NCI-H526 treated with DMSO at 0.1 percent for 48 hours (cell line): ENCODE measurements at regions not wholly inside any gene's neighbourhood (a gene's known extent, or its start where the extent isn't known, plus 50 kb on each side); places are given as distances from the start of the nearest gene placed in this dataset.

Experiments used
- DNase-seq: peaks from one replicate; lab custom pipeline; 2025; lab: John Stamatoyannopoulos, UW

DNA sequence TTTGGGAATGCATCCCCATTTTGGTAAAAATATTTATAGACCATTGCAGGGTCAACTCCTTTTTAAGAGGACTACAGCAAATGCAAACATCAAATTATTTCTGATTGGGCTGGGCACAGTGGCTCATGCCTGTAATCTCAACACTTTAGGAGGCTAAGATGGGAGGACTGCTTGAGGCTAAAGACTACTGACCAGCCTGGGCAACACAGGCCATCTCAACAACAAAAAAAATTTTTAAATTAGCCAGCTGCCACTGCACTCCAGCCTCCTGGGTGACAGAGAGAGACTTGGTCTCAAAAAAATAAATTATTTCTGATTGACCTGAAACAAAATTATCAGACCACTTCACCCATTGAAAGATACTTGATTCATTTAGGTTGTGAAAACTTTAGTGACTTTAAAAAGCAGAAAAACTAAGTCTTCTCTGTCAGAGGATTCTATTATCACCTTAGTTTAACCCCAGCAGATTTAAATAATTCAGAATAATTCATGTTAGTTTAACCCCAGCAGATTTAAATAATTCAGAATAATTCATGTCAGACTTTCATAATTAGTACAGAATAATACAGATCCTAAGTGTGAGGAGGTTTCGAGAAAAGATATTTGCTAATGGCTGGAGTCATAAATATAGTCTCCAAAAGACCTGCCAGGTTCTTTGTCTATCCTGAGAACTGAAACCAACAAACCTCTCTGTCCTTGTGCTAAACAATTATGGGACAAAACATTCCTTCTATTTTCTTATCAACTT is 183.6 kb upstream of the STT3B start:
- no peak for DNase-seq

DNA sequence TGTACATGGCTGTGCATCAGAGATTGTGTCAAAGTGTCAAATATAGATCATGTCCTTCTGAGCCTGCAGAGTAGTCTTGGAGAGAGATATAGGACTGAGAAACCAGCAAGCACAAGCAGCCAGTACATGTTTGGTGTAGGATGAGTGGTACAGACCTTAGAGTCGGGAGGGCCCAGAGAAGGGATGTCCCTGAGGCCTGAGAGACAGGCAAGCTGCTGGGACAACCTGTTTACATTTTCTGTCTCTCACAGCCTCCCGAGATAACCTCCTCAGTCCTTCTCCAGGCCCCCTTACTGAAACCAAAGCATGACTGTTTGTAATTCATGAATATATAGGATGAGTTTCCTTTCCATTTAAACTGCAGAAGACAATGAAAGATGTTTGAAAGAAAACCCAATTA is 182.4 kb upstream of the STT3B start:
- DNase-seq, result no peak

DNA sequence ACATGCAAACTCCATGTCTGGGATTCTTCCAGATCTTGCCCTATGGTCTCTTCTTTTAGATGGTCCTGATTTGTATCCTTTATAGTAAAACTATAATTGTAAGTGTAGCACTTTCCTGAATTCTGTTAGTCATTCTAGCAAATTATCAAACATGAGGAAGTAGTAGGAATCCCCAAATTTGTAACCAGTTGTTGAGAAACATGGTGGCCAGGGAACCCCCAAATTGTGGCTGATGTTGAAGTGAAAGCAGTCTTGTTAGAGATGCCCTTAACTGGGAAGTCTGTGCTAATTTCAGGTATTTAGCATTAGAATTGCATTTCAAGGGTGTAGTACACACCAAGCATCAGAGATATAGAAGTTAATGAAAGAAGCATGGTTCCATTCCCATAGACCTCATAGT is 180.4 kb upstream of the STT3B start:
- no peak for DNase-seq

DNA sequence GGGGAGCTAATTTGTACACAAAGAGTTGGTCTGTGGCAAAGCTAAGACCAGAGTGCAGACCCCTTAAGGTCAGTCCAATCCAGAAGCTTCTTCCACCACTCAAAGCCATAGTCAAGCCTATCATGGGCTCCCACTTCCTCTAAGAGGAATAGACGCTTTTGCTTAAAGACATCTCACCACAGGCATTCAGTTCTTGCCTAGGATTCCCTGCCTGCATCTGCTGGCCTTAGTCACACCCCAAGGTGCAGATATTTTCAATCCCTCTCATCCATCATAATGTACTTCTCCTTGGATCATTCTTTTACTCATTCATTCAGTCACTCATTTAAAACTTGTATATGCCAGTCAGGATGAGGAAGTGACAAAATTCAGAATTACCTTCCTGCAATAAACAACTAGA is 179.6 kb upstream of the STT3B start:
- no peak for DNase-seq

DNA sequence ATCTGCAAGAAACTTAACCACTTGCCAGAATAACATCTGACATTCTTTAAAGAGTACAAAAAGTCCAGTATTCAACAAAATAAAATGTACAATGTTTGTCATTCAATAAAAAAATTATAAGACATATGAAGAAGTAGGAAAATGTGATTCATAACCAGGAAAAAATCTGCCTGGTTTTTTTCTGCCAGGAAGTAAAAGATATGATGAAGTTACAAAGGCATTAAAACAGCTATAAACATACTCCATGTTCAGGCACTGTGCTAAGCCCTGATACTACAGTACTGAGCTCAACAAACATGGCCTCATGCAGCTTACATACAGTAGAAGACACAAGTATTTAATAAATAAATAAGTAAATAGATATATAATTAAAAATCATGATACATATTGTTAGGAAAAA is 178.4 kb upstream of the STT3B start:
- no peak for DNase-seq

DNA sequence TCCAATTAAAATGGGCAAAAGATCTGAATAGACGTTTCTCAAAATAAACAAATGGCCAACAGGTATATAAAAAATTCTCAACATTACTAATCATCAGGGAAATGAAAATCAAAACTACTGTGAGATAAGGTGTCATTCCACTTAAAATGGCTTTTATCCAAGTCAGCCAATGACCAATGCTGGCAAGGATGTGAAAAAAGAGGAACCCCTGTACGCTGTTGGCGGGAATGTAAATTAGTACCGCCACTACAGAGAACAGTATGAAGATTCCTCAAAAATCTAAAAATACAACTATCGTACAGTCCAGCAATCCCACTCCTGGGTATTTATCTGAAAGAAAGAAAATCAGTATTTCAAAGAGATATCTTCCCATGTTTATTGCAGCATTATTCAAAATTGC is 176.9 kb upstream of the STT3B start:
- DNase-seq, result no peak

DNA sequence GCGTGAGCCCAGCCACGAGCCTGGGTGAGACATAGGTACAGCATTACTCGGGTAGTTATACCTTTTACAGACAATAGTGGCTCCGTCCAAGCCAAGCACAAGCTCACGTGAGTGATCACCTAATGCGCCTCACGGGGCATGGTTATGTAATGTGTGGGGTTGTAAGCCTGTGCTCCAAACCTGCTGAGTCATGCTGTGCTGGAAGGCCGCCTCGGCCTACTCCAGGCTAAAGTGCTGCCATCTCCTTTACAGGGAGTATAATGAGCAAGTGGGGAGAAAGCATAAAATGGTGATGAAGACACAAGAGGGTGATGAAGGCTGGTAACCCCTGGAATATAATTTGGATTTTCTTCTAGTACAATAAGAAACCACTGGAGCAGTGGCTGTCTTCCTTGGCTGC is 175.8 kb upstream of the STT3B start:
- no peak for DNase-seq

DNA sequence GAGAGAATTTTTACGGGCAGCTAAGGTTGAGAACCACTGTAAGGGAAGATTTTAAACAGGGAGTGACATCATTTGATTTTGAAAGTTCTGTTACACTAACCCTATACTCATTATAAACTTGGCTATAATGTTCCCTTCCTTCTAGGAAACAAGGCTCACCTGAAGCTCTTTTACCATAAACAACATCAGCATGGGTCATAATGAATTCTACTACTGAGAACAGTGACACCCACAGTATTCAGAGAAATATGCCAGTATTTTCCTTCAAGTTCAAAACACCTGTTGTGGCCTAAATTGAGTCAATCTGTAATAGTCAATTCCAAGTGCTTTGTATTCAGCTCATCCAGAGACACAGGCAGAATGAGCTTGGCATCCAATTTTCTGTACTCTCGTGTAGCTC is 175.3 kb upstream of the STT3B start:
- DNase-seq, result no peak

DNA sequence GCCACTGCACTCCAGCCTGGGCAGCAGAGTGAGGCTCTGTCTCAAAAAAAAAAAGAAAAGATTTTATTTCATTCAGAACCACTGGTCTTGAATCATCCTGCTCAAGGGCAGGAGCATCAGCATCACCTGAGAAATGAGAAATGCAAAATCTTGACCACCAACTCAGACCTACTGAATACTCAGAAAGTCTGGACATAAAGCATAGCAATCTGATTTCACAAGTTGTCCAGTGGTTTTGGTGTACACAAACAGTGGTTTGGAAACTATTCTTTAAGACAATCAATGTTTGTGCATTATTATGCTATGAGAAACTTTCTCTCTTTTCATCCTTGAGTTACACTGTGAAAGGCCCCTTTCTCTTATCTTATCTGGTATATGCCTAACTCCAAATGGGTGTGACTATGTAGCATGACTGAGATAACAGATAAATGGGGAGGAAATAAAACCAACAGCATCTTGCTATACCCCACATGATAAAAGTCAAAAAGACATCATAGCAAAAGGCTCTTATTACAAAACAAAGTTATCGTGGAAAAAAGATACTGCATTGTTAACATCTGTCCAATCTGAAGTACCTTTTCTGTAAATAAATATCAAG is 174.2 kb upstream of the STT3B start:
- DNase-seq, result no peak

DNA sequence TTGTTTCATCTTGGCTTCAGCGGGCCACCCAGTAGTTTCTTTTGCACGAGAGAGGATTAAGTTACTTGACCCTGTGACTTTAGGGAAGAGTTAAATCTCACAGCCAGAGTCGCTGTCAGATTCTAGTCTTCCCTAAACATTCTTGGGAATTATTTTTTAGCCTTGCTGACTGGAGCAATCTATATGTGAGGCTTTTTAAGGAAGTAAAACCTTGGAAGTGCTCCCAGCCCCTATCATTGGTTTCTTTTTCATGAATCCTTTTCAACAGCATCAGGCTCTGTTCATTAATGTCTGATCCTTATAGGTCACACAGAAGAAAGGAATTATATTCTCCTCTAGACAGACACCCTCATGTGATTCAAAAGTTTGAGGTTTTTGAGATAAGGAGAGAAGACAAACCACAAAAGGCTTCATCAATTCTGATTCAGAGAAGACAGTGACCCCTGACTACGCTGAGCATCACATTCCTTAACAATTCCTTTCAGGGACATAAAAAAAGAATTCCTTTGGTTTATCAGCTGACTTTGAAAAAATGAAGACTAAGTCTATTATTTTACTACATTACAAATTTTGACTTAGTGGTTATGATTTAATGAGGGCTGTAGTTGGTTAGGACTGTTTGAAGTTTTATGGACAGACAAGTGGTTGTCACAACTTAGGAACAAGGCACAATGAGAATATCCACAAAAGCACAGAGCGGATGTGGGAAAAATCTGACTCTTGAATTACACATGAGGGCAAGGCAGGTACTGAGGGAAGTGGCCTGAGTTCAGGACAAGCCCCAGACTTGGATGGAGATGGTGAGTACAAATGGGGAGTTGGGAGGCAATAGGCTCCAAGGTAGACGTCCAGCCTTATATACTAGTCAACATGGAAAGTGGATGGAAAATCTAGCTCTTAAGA is 171.1 kb upstream of the STT3B start:
- no peak for DNase-seq

DNA sequence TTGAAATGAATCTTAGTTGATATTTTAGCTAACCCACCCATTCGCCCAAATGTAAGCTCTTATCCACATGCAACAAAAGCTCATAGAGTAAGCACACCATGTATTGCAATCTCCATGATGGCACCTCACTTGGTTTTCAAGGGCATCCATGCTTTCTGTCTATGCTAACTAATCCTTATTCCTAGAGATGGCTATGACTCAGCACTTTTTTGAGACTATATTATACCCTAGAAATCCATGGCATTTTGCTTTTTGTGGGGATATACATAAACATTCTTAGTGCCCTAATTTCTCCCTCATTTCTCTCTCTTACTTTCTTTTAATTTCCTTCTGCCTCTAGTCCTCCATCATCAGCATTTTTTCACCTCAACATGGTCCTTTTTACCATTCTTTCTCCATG is 168.5 kb upstream of the STT3B start:
- DNase-seq, result no peak

DNA sequence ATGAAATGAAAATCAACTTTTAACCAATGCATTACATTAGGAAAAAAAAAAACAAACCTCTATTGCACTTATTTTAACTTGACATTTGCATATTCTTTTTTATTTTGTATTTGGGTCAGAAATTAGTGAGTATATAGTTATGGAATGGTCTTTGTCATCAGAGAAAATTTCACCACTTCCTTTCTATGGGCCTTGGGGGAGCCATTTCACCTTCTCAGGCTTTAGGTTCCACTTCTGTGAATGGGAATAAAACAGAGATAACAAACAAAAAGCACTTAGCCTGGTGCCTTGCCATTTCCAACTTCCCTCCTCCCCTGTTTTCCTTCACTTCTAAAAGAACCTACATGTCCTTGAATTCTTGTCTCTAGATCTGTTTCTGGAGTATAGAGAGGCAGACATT is 168.0 kb upstream of the STT3B start:
- DNase-seq, result no peak

DNA sequence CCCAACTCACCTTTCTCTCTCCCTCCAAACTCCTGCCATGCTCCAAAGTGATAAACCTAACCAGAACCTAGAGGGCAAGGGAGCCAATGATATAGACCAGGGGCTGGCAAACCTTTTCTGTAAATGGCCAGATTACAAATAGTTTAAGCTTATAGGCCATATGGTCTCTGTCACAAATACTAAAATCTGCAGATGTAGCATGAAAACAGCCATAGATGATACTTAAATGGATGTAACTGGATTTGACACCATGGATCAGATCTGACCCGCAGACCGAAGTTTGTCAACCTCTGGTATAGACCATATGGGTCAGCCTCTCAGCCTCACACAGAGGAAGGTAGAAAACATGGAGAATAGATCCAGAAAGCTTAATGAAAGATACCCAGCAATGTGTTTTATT is 165.2 kb upstream of the STT3B start:
- DNase-seq, result no peak

DNA sequence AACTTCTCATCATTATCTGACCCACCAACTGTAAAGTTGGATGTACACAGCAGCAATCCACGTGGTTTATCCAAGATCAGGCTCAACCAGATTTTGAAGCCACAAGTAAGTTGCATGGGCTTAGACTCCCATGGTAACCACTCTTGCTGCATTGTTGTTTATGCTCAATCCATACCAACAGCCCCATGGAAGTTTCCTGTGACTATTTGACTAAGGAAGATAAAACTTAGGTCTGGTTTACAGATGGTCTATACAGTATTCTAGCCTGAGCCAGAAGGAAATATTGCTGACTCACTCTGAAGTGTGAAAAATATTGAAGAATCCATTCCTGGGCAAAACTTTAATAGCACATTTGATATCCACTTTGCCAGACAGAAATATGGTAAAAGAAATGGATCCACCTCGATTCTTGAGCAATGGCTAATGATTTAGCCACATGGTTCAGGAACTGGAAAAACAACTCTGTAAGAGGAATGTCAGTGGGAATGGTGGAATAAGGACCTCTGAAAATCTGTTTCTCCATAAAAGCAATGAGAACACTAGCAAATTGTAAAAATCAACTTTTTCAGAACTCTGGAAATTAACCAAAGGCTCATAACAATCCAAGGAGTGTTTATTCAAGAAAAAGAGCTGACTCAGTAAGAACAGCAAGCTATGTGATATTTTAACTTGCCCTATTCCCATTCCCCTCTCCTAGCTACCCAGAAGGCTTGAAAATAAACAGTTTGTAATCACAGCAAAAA is 162.9 kb upstream of the STT3B start:
- DNase-seq, result no peak

DNA sequence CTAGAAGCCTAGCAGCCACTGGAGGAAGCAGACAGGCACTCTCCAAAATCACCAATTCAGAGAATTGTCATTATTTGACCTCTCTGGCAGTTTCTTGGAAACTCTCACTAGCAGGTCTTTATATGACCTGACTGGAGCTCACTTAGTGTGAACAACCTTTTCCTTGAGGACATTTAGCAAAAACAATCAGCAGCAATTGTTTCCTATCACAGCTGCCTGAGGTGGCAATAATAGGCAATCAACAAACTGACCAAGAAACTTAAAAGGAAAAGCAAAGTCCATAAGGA is 162.4 kb upstream of the STT3B start:
- DNase-seq, result no peak

DNA sequence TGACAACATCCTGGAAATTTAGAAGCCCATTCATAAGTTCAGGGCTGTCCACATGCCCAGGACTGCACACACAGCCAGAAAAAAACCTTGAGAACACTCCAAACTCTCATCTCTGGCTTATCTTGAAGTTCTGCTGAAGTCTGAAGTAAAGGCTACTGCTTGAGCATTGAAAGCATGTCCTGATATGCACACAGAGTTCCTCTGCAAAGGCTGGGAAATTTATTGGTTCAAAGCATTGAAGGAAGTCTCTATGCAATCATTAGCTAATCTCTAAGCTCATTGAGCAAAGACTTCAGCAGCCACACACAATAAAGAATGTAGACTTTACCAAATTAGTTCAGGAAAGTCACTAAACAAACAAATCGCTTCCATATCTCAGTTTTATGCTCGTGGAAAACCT is 162.0 kb upstream of the STT3B start:
- no peak for DNase-seq

DNA sequence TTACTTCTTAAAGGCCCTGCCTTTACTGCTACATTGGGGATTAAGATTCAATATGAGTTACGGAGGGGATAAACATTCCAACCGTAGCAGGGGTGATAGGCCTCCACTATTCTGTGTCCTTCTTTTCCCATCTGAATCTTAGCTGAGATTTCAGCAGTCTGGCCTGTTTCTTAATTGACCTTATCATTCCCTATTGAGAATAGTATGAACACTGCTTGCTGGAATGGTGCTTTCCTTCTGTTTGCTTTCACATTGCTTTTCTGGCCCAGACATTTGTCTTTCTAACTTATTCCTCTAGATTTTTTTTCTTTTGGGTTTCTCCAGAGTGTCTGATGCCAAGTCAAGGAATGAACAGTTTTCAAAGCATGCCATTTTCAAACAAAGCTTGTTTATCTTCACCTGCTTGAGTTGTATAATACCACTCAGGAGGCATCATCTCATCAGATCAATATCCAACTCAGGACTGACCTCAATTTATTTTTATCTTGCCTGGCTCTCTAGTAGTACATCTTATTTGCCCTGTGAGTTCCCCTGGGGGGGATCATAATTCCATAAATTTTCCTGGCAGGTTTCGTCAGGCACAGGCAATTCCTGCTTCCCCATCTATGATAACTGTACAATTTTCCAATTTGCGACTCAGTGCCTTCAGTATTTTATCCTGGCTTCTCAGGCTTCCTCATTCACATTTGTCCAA is 161.1 kb upstream of the STT3B start:
- no peak for DNase-seq

DNA sequence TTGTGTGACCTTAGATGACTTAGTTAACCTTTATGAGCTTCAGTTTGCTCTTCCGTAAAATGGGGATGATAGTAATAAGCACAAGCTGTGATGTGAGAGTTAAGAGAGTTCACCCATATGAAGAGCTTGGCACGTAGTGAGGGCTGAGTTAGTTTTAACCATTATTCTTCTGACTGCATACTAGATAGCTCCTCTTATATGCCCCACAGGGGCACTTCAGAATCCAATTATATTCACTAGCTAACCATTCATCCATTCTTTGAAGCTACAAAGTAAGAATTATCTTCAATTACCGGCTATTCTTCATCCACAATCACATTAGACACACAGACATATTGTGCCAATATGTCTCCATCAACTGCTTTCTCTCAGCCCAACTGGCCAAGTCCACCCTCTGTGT is 159.0 kb upstream of the STT3B start:
- DNase-seq, result no peak

DNA sequence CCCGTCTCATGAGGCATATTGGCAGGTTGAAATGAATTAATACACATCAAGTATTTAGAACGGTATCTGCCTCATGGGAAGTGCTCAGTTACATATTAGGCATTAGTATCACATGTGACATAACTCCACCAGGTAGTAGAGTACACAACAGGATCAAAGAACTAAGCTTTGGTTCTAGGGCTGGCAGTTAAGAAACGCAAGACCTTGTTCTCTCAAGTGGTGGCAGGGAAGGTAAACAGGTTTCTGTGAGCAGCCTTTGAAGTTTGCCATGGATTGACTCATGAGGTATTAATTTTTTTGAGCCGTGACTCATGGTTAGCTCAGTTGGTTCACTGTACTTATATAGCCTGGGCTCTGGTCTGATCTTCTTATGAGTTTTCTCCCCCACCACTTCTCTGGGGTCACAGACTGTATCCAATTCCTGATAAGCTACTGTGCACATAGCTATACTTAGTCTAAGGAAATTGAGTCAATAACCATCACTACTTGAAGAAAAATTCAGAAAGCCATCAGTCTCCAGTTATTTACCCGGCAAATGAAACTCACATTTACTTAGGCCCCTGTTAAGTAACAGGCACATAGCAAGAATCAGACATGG is 155.6 kb upstream of the STT3B start:
- DNase-seq, result no peak

DNA sequence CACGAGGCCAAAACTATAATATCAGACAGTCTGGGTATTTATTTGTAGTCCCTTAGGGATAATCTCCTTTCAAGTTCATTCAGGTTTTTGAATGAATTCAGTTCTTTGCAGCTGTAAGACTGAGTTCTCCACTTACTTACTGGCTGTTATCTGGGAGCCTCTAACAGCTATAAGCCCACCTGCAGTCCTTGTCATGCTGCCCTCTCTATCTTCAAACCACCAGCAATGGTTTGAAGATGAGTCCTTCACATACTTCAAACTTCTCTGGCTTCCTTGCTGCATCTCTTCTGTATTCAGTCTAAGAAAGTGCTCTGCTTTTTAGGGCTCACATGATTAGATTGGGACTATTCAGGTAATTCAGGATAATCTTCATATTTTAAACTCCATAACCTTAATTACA is 154.5 kb upstream of the STT3B start:
- DNase-seq, result no peak

DNA sequence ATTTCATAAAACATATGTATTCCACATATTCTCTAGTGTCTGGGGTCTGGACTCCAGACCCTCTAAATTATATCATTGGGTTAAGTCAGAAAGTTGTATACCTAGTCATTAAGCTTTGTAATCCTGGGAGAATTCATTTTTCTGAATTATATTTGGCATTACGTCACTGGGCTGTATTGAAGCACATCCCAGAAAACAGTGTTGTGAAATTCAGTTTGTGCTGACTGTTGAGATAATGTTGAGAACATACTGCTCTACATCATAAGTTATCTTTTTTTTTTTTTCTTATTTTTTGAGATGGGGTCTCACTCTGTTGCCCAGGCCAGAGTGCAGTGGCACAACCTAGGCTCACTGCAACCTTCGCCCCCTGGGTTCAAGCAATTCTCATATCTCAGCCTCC is 153.1 kb upstream of the STT3B start:
- no peak for DNase-seq

DNA sequence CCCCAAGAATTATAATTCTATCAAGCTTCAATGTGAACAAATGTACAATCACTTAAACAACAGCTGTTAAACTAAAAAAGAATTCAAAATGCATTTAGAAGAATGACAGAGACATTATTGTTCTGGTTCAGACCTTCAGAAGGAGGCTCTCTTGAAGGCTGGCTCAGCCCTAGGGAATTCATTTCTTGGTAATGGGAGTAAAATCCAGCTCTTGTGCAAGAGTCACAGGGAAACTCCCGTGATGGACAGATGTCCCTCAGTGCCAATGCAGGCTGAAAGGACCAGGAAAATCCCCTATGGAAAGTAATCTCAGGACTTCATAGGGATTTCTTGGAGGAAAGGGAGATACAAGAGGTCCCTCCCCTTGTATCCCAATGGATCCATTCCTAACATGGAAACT is 149.9 kb upstream of the STT3B start:
- no peak for DNase-seq
